GM23248 (cell line): ENCODE measurements at regions not wholly inside any gene's neighbourhood (a gene's known extent, or its start where the extent isn't known, plus 50 kb on each side); places are given as distances from the start of the nearest gene placed in this dataset.

Experiments used
- EZH2 ChIP-seq: fragments of 200-600 bp; sonication (generic); IDR thresholded peaks from 2 replicates; pipeline ENCODE4 v1.6.1; 2018; ENCODE audit warnings: antibody characterized with exemption, mild to moderate bottlenecking; ENCODE audit not compliant: insufficient read depth, poor library complexity, severe bottlenecking
- EZH2phosphoT487 ChIP-seq: fragments of 200-600 bp; sonication (generic); IDR thresholded peaks from 2 replicates; pipeline ENCODE4 v1.6.1; 2018; ENCODE audit warnings: antibody characterized with exemption, moderate library complexity, mild to moderate bottlenecking, low read depth; ENCODE audit not compliant: insufficient read depth

DNA sequence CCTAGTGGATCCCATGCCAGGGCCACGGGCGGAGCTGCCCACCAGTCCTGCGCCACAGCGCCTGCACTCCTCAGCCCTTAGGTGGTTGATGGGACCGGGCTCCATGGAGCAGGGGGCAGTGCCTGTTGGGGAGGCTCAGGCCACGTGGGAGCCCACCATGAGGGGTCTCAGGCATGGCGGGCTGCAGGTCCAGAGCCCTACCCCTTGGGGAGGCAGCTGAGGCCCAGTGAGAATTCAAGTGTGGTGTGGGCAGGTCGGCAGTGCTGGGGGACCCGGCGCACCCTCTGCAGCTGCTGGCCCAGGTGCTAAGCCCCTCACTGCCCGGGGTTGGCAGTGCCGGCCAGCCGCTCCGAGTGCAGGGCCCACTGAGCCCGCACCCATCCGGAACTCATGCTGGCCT, 139.8 kb upstream of the LYZL2 start:
- no peak for TF ChIP-seq EZH2
- TF ChIP-seq EZH2phosphoT487: no peak
